ENCODE measurements at regions not wholly inside any gene's neighbourhood (a gene's known extent, or its start where the extent isn't known, plus 50 kb on each side); places are given as distances from the start of the nearest gene placed in this dataset.

DNA sequence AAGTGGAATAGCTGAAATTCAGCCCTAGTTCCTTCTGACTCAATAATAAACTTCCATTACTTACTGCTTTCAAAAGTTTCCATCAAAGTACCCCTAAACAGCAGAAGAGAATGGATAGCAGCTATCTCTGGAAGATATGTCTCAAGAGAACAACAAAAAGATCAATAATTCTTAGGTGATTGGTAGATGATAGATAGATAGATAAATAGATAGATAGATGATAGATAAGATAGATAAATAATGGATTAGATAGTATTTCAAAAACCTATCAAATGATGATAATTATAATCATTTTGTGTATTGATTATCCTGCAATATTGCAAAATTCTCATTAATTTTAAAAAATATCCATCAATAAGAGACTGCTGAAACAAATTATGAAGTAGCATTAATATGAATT, 97.4 kb upstream of the CCND2 start:
- DNase-seq (ENCODE audit: low read depth, low spot score), result no peak
- H3K9me1 ChIP-seq (replicated peaks; ENCODE audit: control insufficient read depth, extremely low read depth, insufficient read depth, low read length), result no peaks in the 10 kb centered on the region
- TF ChIP-seq GATA2 (IDR thresholded peaks at IDR 0.05; ENCODE audit: insufficient read depth, insufficient read length, low read depth, low read length) (no peak), MYC (IDR thresholded peaks at IDR 0.05; ENCODE audit: low read depth, low read length) (no peak), JUN (IDR thresholded peaks at IDR 0.05; ENCODE audit: borderline replicate concordance, insufficient read depth, insufficient read length, low read depth) (no peak), EZH2 (IDR thresholded peaks at IDR 0.05; ENCODE audit: borderline replicate concordance, low read depth, low read length, severe bottlenecking) (no peak), FOS (IDR thresholded peaks at IDR 0.05; ENCODE audit: borderline replicate concordance, insufficient read depth, low read length) (no peak), POLR2A (IDR thresholded peaks at IDR 0.05; ENCODE audit: low read depth, low read length) (no peak), POLR2AphosphoS5 (IDR thresholded peaks at IDR 0.05; ENCODE audit: insufficient read depth, low read depth, low read length) (no peak)
- TF ChIP-seq, protein P1, sequence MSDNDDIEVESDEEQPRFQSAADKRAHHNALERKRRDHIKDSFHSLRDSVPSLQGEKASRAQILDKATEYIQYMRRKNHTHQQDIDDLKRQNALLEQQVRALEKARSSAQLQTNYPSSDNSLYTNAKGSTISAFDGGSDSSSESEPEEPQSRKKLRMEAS (IDR thresholded peaks at IDR 0.05; ENCODE audit: insufficient read depth, insufficient read length), result no peak
- TF ChIP-seq, protein P2, sequence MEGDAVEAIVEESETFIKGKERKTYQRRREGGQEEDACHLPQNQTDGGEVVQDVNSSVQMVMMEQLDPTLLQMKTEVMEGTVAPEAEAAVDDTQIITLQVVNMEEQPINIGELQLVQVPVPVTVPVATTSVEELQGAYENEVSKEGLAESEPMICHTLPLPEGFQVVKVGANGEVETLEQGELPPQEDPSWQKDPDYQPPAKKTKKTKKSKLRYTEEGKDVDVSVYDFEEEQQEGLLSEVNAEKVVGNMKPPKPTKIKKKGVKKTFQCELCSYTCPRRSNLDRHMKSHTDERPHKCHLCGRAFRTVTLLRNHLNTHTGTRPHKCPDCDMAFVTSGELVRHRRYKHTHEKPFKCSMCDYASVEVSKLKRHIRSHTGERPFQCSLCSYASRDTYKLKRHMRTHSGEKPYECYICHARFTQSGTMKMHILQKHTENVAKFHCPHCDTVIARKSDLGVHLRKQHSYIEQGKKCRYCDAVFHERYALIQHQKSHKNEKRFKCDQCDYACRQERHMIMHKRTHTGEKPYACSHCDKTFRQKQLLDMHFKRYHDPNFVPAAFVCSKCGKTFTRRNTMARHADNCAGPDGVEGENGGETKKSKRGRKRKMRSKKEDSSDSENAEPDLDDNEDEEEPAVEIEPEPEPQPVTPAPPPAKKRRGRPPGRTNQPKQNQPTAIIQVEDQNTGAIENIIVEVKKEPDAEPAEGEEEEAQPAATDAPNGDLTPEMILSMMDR (IDR thresholded peaks at IDR 0.05; ENCODE audit: extremely low read depth in 1 of 2, insufficient read depth in 1 of 2, low read depth in 1 of 2, low read length in 2 of 2), result no peak
- no peak for FAIRE-seq
- no peaks in the 10 kb centered on the region for H3K4me1 ChIP-seq (ENCODE audit: control insufficient read depth, extremely low read depth, insufficient read depth, low read length)
- no peaks in the 10 kb centered on the region for H3K36me3 ChIP-seq (ENCODE audit: control insufficient read depth in 2 of 2, extremely low read depth in 1 of 2, insufficient read depth in 2 of 2, low read length in 2 of 2)
- no peaks in the 10 kb centered on the region for H4K20me1 ChIP-seq (replicated peaks; ENCODE audit: control insufficient read depth, extremely low read depth, insufficient read depth, low read length)
- no peak overlapping the region for H3K4me2 ChIP-seq (ENCODE audit: insufficient read depth, low read length)
- H2AFZ ChIP-seq (ENCODE audit: low read depth, low read length), result no peak overlapping the region
- ChIA-PET CTCF (interaction anchor here (1.0 to 2.3 kb wide), 3 partner anchors 11 to 101 kb away, joined by 3 to 5 read pairs (median 5); no protein-coding TSS in a partner anchor), POLR2A (no interaction called here)
- H3K27me3 ChIP-seq (ENCODE audit: control insufficient read depth in 2 of 2, insufficient read depth in 2 of 2, low read length in 2 of 2), result no peaks in the 10 kb centered on the region
- no peak overlapping the region for H3K4me3 ChIP-seq (replicated peaks in 1 of 3; ENCODE audit: insufficient read depth in 1 of 3, low read depth in 1 of 3, low read length in 3 of 3)
- dilution Hi-C loops (cut with MboI; ENCODE audit: extremely low pct_ligation_motif_present, low sequenced_read_pairs), result no loop called here
- no peak overlapping the region for H3K9ac ChIP-seq (replicated peaks; ENCODE audit: extremely low read depth, insufficient read depth, low read length)
- intact Hi-C loops (cut with micrococcal nuclease), result no loop called here
- H3K9me3 ChIP-seq (replicated peaks; ENCODE audit: control insufficient read depth, insufficient read depth, low read length), result no peaks in the 10 kb centered on the region
- H3K79me2 ChIP-seq (ENCODE audit: control insufficient read depth, insufficient read depth, low read length), result no peaks in the 10 kb centered on the region
- no TSS peak for BruUV-seq (replicated peaks)
- H3K27ac ChIP-seq (ENCODE audit: insufficient read depth, low read depth, low read length), result no peak overlapping the region

Measured in endothelial cell of umbilical vein (primary cell).